ENCODE measurements at regions not wholly inside any gene's neighbourhood (a gene's known extent, or its start where the extent isn't known, plus 50 kb on each side); places are given as distances from the start of the nearest gene placed in this dataset.
"Not testable (repeated sequence)": the region's sequence is repeated elsewhere in the genome, so short reads cannot be mapped to it uniquely, and the experiment has no call there.

DNA sequence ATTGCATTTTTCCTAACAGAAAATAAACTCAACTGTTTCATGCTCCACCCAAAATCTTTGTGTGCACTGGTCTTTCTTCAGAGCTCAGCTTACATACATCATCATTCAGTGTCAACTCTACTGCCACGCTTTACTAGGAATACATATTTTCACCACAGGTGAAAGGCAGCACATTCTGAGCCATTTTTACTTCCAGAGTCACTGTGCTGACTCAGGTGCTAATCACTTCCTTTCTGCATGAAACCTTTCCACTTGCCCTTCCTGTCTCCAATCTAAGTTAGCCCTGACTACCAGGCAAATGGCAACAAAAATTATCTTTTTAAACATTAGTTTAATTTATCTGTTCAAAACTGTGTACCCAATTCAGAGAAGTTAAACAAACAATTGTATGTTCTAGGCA is 1041.0 kb downstream of the PRIM2 start:
- not testable (repeated sequence) for DNase-seq (ENCODE audit: low spot score)

DNA sequence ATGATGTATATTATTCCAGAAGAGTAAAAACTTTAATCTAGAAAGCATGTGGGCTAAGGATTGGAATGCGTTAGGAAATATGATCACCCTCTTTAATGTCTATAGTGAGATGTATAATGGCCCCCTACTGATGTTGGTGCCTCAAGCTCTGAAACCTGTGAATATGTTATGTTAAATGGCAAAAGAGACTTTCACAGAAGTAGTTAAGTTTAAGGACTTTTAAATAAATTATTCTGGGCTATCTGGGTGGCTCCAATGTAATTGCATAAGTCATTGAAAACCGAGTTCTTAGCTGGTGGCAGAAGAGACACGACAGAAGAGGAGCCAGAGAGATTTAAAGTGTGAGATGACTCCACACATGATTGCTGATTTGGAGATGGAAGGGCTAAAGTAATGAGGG is 1048.4 kb downstream of the PRIM2 start:
- not testable (repeated sequence) for DNase-seq (ENCODE audit: low spot score)

DNA sequence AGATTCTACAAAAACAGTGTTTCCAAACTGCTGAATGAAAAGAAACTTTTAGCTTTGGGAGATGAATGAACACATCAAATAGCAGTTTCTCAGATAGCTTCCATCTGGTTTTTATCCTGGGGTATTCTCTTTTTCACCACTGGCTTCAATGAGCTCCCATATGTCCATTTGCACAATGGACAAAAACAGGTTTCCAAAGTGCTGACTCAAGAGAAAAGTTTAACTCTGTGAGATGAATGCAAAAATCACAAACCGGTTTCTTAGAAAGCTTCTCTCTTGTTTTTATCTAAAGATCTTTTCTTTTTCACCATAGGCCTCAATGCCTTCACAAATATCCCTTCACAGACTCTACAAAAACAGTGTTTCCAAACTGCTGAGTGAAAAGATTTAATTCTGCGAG is 1089.2 kb downstream of the PRIM2 start:
- DNase-seq (ENCODE audit: low spot score), result not testable (repeated sequence)

DNA sequence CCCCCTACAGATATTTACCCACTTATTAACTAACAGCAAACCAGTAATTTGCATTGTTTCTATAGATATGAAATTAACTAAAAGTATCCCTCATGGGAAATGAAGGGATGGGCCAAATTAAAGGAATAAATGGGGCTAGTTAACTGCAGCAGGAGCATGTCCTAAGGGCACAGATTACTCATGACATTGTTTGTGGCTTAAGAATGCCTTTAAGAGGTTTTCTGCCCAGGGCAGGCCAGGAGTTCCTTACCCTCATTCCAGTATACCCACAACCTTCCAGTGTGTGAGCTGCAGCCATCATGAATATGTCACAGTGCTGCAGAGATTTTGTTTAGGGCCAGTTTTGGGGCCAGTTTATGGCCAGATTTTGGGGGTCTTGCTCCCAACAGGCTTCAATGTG is 1101.9 kb downstream of the PRIM2 start:
- no peak for DNase-seq (ENCODE audit: low spot score)

Data from H4 (cell line).